ENCODE measurements at regions not wholly inside any gene's neighbourhood (a gene's known extent, or its start where the extent isn't known, plus 50 kb on each side); places are given as distances from the start of the nearest gene placed in this dataset.
A peak's percentile ranks its signal among the peaks of the same experiment; 100 is the strongest.

DNA sequence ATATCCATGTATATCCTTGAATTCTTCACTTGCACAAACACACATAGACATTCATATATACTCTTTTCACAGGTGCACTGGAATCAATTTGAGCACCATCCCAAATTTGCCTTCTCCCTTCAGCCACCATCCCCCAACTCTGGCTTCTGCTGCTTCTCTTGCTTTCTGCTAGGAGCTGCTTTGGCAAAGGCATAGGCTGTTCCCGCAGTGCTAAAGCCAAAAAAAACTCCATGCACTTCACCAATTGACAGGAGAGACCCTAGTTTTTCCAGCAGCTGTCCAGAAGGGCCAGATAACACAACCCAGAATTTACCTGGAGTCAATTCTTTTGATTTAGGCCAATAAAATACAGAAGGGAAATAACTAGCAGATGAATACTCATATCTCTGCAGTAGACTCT lies 251.3 kb downstream of the NR2F1-AS1 start:
- H3K27me3 Mint-ChIP-seq (ENCODE audit: insufficient read depth, low read depth, poor library complexity) = no peaks in the 10 kb centered on the region
- Histone ChIP-seq H3K79me2 (replicated peaks; ENCODE audit: insufficient read depth) (no peaks in the 10 kb centered on the region), H3K36me3 (ENCODE audit: insufficient read depth) (no peaks in the 10 kb centered on the region), H3K4me2 (no peak overlapping the region), H3K27ac (ENCODE audit: low read depth) (no peak overlapping the region), H3K4me3 (no peak overlapping the region), H3F3A (replicated peaks; ENCODE audit: low read depth) (no peaks in the 10 kb centered on the region), H3K27me3 (ENCODE audit: insufficient read depth) (no peaks in the 10 kb centered on the region), H3K9me2 (ENCODE audit: insufficient read depth) (no peaks in the 10 kb centered on the region), H2AFZ (0 out of 2 replicates have a peak overlapping the region, but pooled peaks have one; percentile 33), H3K4me1 (ENCODE audit: insufficient read depth) (no peaks in the 10 kb centered on the region), H4K20me1 (replicated peaks; ENCODE audit: insufficient read depth) (no peaks in the 10 kb centered on the region)
- no peak overlapping the region for H3K27ac Mint-ChIP-seq
- no peak overlapping the region for H3K4me3 Mint-ChIP-seq
- DNase-seq (ENCODE audit: low spot score) (no peak), ATAC-seq (no peak)
- no peak for TF ChIP-seq ZNF331 (CRISPR knock-in tag; IDR thresholded peaks at IDR 0.05; ENCODE audit: low read depth)
- TF ChIP-seq POLR2AphosphoS5 (IDR thresholded peaks at IDR 0.05; ENCODE audit: low read depth) = no peak
- TF ChIP-seq STAT1 (IDR thresholded peaks at IDR 0.05; ENCODE audit: unreplicated experiment) = no peak
- TF ChIP-seq EZH2phosphoT487 (IDR thresholded peaks at IDR 0.05; ENCODE audit: unreplicated experiment) = no peak
- no peak for TF ChIP-seq NANOG (IDR thresholded peaks at IDR 0.05; ENCODE audit: borderline replicate concordance)
- no peak for TF ChIP-seq CREB1 (CRISPR knock-in tag; IDR thresholded peaks at IDR 0.05; ENCODE audit: low read depth)
- TF ChIP-seq, protein P1, sequence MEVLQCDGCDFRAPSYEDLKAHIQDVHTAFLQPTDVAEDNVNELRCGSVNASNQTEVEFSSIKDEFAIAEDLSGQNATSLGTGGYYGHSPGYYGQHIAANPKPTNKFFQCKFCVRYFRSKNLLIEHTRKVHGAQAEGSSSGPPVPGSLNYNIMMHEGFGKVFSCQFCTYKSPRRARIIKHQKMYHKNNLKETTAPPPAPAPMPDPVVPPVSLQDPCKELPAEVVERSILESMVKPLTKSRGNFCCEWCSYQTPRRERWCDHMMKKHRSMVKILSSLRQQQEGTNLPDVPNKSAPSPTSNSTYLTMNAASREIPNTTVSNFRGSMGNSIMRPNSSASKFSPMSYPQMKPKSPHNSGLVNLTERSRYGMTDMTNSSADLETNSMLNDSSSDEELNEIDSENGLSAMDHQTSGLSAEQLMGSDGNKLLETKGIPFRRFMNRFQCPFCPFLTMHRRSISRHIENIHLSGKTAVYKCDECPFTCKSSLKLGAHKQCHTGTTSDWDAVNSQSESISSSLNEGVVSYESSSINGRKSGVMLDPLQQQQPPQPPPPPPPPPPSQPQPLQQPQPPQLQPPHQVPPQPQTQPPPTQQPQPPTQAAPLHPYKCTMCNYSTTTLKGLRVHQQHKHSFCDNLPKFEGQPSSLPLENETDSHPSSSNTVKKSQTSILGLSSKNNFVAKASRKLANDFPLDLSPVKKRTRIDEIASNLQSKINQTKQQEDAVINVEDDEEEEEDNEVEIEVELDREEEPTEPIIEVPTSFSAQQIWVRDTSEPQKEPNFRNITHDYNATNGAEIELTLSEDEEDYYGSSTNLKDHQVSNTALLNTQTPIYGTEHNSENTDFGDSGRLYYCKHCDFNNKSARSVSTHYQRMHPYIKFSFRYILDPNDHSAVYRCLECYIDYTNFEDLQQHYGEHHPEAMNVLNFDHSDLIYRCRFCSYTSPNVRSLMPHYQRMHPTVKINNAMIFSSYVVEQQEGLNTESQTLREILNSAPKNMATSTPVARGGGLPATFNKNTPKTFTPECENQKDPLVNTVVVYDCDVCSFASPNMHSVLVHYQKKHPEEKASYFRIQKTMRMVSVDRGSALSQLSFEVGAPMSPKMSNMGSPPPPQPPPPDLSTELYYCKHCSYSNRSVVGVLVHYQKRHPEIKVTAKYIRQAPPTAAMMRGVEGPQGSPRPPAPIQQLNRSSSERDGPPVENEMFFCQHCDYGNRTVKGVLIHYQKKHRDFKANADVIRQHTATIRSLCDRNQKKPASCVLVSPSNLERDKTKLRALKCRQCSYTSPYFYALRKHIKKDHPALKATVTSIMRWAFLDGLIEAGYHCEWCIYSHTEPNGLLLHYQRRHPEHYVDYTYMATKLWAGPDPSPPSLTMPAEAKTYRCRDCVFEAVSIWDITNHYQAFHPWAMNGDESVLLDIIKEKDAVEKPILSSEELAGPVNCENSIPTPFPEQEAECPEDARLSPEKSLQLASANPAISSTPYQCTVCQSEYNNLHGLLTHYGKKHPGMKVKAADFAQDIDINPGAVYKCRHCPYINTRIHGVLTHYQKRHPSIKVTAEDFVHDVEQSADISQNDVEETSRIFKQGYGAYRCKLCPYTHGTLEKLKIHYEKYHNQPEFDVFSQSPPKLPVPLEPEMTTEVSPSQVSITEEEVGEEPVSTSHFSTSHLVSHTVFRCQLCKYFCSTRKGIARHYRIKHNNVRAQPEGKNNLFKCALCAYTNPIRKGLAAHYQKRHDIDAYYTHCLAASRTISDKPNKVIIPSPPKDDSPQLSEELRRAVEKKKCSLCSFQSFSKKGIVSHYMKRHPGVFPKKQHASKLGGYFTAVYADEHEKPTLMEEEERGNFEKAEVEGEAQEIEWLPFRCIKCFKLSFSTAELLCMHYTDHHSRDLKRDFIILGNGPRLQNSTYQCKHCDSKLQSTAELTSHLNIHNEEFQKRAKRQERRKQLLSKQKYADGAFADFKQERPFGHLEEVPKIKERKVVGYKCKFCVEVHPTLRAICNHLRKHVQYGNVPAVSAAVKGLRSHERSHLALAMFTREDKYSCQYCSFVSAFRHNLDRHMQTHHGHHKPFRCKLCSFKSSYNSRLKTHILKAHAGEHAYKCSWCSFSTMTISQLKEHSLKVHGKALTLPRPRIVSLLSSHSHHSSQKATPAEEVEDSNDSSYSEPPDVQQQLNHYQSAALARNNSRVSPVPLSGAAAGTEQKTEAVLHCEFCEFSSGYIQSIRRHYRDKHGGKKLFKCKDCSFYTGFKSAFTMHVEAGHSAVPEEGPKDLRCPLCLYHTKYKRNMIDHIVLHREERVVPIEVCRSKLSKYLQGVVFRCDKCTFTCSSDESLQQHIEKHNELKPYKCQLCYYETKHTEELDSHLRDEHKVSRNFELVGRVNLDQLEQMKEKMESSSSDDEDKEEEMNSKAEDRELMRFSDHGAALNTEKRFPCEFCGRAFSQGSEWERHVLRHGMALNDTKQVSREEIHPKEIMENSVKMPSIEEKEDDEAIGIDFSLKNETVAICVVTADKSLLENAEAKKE (CRISPR knock-in tag; IDR thresholded peaks at IDR 0.05) = no peak
- H3K36me3 Mint-ChIP-seq (ENCODE audit: low read depth) = no peaks in the 10 kb centered on the region
- H3K9me3 Mint-ChIP-seq = no peaks in the 10 kb centered on the region
- H3K4me1 Mint-ChIP-seq = peaks cover 2% of the 10 kb centered on the region; the same call in 1 of the 3 replicates

DNA sequence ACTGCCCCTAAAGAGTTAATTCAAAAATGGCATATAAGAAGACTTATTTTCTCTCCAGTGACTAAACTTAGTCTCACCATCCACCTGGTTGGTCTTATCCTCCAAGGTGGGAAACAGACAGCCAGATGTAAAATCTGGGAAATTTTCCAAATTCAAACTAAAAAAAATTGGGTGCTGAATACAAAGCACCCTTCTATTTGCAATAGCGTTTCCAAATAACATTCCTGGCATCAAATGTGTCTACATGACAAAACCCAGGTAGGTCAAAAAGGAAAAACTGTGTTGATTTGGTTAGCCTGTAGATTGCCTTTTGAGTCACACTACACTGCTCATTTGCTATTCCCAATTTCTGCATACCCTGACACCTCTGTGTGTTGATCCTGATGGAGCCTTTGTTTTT lies 252.2 kb downstream of the NR2F1-AS1 start:
- Mint-ChIP-seq H3K27me3 (ENCODE audit: insufficient read depth, low read depth, poor library complexity) (no peaks in the 10 kb centered on the region), H3K27ac (no peak overlapping the region), H3K4me3 (no peak overlapping the region), H3K36me3 (ENCODE audit: low read depth) (no peaks in the 10 kb centered on the region), H3K9me3 (no peaks in the 10 kb centered on the region), H3K4me1 (peaks cover 2% of the 10 kb centered on the region; the same call in 1 of the 3 replicates)
- Histone ChIP-seq H3K27ac (ENCODE audit: low read depth) (no peak overlapping the region), H3K27me3 (ENCODE audit: insufficient read depth) (no peaks in the 10 kb centered on the region), H3K36me3 (ENCODE audit: insufficient read depth) (no peaks in the 10 kb centered on the region), H3K4me1 (ENCODE audit: insufficient read depth) (no peaks in the 10 kb centered on the region), H4K20me1 (replicated peaks; ENCODE audit: insufficient read depth) (no peaks in the 10 kb centered on the region), H2AFZ (no peak overlapping the region), H3F3A (replicated peaks; ENCODE audit: low read depth) (no peaks in the 10 kb centered on the region), H3K79me2 (replicated peaks; ENCODE audit: insufficient read depth) (no peaks in the 10 kb centered on the region), H3K4me2 (no peak overlapping the region), H3K9me2 (ENCODE audit: insufficient read depth) (no peaks in the 10 kb centered on the region), H3K4me3 (no peak overlapping the region)
- ATAC-seq (no peak), DNase-seq (ENCODE audit: low spot score) (no peak)
- TF ChIP-seq NANOG (IDR thresholded peaks at IDR 0.05; ENCODE audit: borderline replicate concordance) = no peak
- TF ChIP-seq, protein P2, sequence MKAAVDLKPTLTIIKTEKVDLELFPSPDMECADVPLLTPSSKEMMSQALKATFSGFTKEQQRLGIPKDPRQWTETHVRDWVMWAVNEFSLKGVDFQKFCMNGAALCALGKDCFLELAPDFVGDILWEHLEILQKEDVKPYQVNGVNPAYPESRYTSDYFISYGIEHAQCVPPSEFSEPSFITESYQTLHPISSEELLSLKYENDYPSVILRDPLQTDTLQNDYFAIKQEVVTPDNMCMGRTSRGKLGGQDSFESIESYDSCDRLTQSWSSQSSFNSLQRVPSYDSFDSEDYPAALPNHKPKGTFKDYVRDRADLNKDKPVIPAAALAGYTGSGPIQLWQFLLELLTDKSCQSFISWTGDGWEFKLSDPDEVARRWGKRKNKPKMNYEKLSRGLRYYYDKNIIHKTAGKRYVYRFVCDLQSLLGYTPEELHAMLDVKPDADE (IDR thresholded peaks at IDR 0.05) = no peak

Data from GM23338 (cell line).